H54 (cell line): ENCODE measurements at regions not wholly inside any gene's neighbourhood (a gene's known extent, or its start where the extent isn't known, plus 50 kb on each side); places are given as distances from the start of the nearest gene placed in this dataset.
"Not testable (repeated sequence)": the region's sequence is repeated elsewhere in the genome, so short reads cannot be mapped to it uniquely, and the experiment has no call there.

Source experiments
- DNase-seq: peaks from one replicate; pipeline ENCODE4 v3.0.0; 2011; ENCODE audit warnings: low spot score, mixed read lengths; ENCODE audit not compliant: insufficient read length
- FAIRE-seq: peaks from 3 replicates; lab custom pipeline; 2011; peaks lifted over from hg19 to GRCh38; lab: Jason Lieb, UNC
- POLR2A ChIP-seq: IDR thresholded peaks from 2 replicates; pipeline ENCODE4 v1.6.1; 2011; ENCODE audit warnings: low read depth, mild to moderate bottlenecking, low read length

GRCh38 chr2:184312970-184313369 lies 285.4 kb upstream of the ZNF804A start:
- TF ChIP-seq POLR2A: no peak
- FAIRE-seq: no peak
- DNase-seq: no peak

GRCh38 chr2:184314829-184315228 lies 283.5 kb upstream of the ZNF804A start:
- no peak for DNase-seq
- FAIRE-seq: no peak
- no peak for TF ChIP-seq POLR2A

GRCh38 chr2:184316921-184317320 lies 281.4 kb upstream of the ZNF804A start:
- DNase-seq (no peak), FAIRE-seq (no peak)
- TF ChIP-seq POLR2A: no peak

DNA sequence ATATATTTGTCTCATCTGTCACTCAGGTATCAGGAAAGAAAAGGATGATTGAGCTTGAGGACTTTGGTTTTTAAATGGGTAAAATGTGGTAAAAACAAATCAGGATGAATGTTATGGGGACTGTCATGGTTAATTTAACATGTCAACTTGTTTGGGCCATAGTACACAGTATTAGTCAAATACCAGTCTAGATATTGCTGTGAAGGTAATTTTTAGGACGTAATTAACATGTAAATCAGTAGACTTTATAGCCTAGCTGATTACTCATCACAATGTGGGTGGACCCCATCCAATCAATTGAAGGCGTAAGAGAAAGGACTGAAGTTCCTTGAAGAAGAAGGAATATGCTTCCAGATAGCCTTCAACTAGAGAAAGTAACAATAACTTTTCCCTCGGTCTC lies 275.7 kb upstream of the ZNF804A start:
- DNase-seq (no peak), FAIRE-seq (no peak)
- TF ChIP-seq POLR2A: no peak

DNA sequence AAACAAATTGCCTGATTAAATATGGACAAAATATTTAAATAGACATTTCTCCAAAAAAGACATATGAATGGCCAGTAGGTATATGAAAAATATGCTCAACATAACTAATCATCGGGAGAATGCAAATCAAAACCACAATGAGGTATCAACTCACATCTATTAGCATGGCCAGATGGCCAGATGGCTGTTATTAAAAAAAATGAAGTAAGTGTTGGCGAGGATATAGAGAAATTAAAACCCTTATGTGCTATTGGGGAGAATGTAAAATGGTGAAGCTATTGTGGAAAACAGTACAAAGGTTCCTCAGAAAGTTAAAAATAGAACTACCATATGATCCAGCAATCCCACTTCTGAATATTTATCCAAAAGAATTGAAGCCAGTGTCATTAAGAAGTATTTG lies 272.3 kb upstream of the ZNF804A start:
- DNase-seq (no peak), FAIRE-seq (no peak)
- no peak for TF ChIP-seq POLR2A

- DNase-seq, FAIRE-seq: not testable (repeated sequence)
Observed at GRCh38 chr2:184327805-184328204, 270.5 kb upstream of the ZNF804A start.

DNA sequence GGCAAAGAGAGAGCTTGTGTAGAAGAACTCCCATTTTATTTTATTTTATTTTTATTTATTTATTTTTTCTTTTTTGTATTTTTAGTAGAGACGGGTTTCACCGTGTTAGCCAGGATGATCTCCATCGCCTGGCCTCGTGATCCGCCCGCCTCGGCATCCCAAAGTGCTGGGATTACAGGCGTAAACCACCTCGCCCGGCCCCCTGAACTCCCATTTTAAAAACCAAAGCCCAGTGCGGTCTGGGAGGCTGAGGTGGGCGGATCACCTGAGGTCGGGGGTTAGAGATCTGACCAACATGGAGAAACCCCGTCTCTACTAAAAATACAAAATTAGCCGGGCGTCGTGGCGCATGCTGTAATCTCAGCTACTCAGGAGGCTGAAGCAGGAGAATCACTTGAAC lies 267.8 kb upstream of the ZNF804A start:
- not testable (repeated sequence) for FAIRE-seq, DNase-seq

DNA sequence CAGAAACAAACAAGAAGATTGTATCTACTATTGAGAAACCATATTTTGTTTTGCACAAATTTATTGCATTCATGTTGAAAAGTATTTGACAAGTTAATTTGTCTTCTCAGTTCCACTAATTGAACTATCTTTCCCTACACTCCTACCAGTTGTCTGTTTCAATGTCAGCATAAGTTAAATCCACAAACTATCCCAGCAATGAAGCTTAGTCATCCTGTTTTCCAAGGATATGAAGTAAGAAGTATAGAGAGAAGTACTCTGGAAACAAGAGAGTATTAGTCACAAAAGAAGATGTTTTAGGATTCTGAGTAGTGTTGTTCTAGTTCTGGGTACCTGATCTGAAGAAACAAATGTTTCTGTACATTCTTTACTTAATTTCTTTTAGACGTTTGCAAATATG lies 261.6 kb upstream of the ZNF804A start:
- DNase-seq (no peak), FAIRE-seq (peak; percentile 94)
- no peak for TF ChIP-seq POLR2A

DNA sequence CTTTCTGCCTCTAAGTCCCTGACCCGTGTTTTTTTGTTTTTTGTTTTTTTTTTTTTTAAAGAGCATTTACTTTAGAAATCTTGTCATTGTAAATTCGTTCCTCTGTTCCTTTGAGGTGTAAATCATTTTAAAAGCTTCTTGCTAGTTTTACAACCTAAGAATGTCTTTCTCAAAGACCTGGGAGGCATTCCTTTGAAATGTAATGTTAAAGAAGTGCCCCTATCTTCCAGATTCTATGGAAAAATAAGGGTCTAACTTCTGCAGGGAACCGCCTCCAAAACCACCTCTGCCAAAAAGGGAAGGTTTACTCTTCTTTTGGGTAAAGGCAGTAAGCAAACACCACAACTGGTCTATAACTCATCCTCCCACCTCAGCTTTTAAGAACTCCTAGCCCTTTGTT lies 259.6 kb upstream of the ZNF804A start:
- no peak for FAIRE-seq
- DNase-seq: no peak
- no peak for TF ChIP-seq POLR2A

DNA sequence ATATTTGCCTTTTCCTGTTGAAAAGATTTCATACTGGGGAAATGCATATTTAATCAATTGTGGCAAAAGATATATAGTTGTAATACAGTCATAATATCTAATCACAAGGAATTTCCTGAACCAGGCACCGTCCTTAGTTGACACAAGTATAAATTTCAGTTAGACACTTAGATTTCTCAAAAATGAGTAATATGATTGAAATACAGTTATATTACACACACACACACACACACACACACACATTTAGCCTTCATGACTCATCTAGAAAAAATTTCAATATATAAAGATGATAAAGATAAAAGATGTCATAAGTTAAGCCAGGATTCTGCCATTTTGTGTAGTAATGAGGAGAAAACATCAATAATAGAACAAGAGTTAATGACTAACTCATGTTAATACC lies 258.4 kb upstream of the ZNF804A start:
- FAIRE-seq (no peak), DNase-seq (no peak)
- TF ChIP-seq POLR2A: no peak

GRCh38 chr2:184346338-184346862 lies 251.9 kb upstream of the ZNF804A start:
- FAIRE-seq (no peak), DNase-seq (no peak)
- TF ChIP-seq POLR2A: no peak

DNA sequence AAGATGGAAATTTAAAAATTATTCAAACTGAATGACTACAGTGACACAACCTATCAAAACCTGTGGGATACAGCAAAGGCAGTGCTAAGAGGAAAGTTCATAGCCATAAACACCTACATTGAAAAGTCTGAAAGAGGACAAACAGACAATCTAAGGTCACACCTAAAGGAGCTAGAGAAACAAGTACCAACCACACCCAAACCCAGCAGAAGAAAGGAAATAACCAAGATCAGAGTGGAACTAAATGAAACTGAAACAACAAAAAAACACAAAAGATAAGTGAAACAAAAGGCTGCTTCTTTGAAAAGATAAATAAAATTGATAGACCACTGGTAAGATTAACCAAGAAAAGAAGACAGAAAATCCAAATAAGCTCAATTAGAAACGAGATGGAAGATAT lies 247.2 kb upstream of the ZNF804A start:
- no peak for TF ChIP-seq POLR2A
- no peak for FAIRE-seq
- no peak for DNase-seq

DNA sequence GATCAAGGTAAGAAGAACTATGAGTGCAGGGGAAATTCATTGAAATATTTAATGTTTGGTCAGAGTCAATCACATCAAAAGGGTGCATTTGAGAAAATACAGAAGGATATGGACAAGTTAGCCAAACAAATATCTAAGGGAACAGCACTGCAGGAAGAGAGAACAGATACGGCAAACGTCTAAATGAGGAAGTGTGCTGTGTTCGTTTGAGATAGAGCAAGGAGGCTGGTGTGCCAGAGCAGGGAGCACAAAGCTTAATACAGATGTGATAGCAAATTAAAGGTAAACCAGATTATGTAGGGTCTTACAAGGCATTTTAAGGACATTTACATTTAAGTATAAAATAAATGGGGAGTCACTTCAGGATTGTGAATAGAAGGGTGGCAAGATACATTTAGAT lies 241.3 kb upstream of the ZNF804A start:
- TF ChIP-seq POLR2A: no peak
- FAIRE-seq (no peak), DNase-seq (no peak)

DNA sequence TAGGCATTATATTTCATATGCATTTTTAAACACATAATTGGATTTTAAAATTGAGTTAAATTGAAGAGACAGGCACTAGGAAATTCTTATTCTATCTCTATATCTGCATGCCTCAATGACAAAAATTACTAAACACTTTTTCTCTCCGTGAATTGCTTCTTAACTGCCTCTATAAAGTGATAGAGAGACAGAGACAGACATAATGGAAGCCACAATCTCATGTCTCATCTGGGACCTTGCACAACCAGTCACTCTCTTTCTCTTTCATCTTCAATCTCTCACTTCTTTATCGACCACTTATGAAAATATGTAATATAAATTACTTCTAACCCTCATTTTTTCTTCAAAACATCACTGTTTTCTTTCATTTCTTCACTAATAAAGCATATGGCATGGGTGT lies 238.9 kb upstream of the ZNF804A start:
- FAIRE-seq (no peak), DNase-seq (no peak)
- no peak for TF ChIP-seq POLR2A

DNA sequence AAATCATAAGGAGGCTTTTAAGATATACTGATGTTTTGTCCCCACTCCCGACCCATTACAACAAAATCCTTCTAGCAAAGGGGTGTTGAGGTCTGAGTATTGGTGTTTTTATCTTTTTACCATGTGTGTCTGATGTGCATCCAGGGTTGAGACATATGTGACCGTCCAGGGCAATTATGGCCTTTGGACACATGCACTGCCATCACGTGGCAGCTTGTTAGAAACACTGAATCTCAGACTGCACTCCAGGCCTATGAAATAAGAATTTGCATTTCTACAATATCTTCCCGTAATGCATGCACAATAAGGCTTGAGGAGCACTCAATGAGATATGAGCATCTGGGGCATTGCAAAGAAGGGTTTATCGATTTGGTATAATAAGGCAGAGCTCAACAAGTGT lies 235.1 kb upstream of the ZNF804A start:
- FAIRE-seq (no peak), DNase-seq (no peak)

DNA sequence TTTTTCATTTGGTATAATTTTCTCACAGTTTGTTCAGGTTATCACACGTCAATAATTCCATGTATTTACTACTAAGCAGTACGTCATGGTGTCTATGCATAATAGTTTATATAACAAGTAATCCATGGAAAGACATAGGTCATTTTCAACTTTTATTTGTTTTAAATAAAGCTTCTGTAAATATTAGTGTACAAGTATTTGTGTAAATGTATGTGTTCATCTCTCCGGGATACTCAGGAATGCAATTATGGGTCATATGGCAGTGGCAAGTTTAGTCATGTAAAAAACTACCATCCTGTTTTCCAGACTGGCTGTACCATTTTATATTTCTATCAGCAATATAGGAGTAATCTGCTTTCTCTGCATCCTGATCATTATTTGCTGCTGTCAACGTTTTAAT lies 231.1 kb upstream of the ZNF804A start:
- FAIRE-seq: no peak
- DNase-seq: no peak
- no peak for TF ChIP-seq POLR2A

More for the DNA sequence above, 235.1 kb upstream of the ZNF804A start:
- no peak for TF ChIP-seq POLR2A

DNA sequence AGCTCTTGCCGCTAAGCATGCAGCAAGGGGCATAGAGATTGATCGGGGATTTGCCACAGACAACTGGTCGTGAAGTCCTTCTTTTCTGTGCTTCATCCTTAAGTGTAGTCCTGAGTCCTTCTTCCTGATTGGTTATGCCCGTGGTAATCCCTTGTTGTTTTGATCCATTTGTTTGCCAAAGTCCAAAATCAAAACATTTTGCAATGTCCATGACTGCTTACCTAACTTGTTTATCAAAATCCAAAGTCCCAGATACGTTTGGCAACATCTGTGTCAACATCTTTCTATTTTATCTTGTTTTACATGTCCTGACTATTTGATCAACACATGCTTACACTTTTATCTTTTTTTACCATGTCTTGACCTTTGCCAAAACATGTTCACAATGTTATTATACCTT lies 229.0 kb upstream of the ZNF804A start:
- FAIRE-seq (no peak), DNase-seq (no peak)
- TF ChIP-seq POLR2A: no peak
